Neutrophil (primary cell): ENCODE measurements at regions not wholly inside any gene's neighbourhood (a gene's known extent, or its start where the extent isn't known, plus 50 kb on each side); places are given as distances from the start of the nearest gene placed in this dataset.

Experiments
- H3K27ac ChIP-seq: fragments of 200-600 bp; sonication (generic); 2 replicates; pipeline ENCODE4 v1.5.1; 2016; ENCODE audit warnings: mild to moderate bottlenecking, moderate library complexity
- H3K27me3 ChIP-seq: fragments of 200-600 bp; sonication (generic); 2 replicates; pipeline ENCODE4 v1.6.0; 2016; ENCODE audit warnings: mild to moderate bottlenecking
- H3K36me3 ChIP-seq: fragments of 200-600 bp; sonication (generic); 2 replicates; pipeline ENCODE4 v1.5.1; 2017
- H3K4me1 ChIP-seq, 2 experiments: fragments of 200-600 bp in 1 of 2; sonication (generic) in 1 of 2; 1 replicate in 1 of 2; 2 replicates in 1 of 2; pipeline versions ENCODE4 v1.5.1 to v1.6.1; 2013 to 2016; ENCODE audit warnings: low read depth in 1 of 2, low read length in 1 of 2, mild to moderate bottlenecking in 1 of 2, moderate library complexity in 1 of 2; ENCODE audit not compliant: control insufficient read depth in 1 of 2, insufficient read depth in 1 of 2
- H3K4me3 ChIP-seq, 2 experiments: fragments of 200-600 bp in 1 of 2; sonication (generic) in 1 of 2; 1 replicate in 1 of 2; 2 replicates in 1 of 2; pipeline ENCODE4 v1.5.1; 2013 to 2016; ENCODE audit warnings: low read depth in 1 of 2, low read length in 1 of 2, mild to moderate bottlenecking in 1 of 2, moderate library complexity in 1 of 2
- H3K9me3 ChIP-seq: fragments of 200-600 bp; sonication (generic); 2 replicates; pipeline ENCODE4 v1.5.1; 2016
- CTCF ChIP-seq: fragments of 200-600 bp; sonication (generic); IDR thresholded peaks from 2 replicates; pipeline ENCODE4 v1.5.1; 2016; ENCODE audit warnings: antibody characterized with exemption

- no peak overlapping the region for H3K27ac ChIP-seq
- no peaks in the 10 kb centered on the region for H3K9me3 ChIP-seq
- H3K36me3 ChIP-seq, result no peaks in the 10 kb centered on the region
- no peak for TF ChIP-seq CTCF
- no peak overlapping the region for H3K4me3 ChIP-seq
- H3K4me1 ChIP-seq, result no peaks in the 10 kb centered on the region
- peaks cover 24% of the 10 kb centered on the region for H3K27me3 ChIP-seq
Observed at GRCh38 chr2:224310943-224311625, 90.8 kb downstream of the FAM124B start.

- H3K9me3 ChIP-seq, result no peaks in the 10 kb centered on the region
- H3K27me3 ChIP-seq, result peaks cover 22% of the 10 kb centered on the region
- no peak overlapping the region for H3K27ac ChIP-seq
- H3K36me3 ChIP-seq, result no peaks in the 10 kb centered on the region
- H3K4me1 ChIP-seq, result no peaks in the 10 kb centered on the region
- H3K4me3 ChIP-seq, result no peak overlapping the region
- no peak for TF ChIP-seq CTCF
Observed at GRCh38 chr2:224309176-224309575, 92.7 kb downstream of the FAM124B start.

DNA sequence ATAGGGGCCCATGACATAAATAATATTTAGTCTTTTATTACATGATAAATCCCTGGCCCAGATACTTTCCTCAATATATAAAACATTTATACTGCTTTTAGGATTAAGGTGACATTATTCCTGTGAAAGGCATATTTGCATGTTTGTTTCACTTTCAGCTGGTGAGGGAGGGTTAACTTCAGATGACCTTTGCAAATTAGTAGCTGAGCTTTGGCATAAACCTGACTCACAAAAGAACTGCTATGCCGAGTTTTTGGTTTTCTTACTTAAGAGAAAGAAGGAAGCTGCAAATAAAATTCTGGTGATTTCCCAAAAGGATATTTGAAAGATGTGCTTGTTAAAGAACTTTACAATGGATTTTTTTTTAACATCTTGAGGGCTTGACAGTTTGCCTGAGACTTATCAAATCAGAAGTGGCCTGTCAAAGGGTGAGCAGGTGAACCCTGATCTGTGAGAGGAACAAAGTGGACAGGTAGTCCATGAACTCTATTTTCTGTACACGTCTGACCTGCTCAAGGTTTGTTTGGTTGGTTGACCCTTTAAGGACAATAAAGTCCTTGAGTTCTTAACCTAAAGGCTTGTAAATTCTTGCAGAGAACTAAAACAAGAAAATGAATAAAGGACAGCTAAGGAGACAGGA lies 93.5 kb downstream of the FAM124B start:
- H3K4me1 ChIP-seq, result no peaks in the 10 kb centered on the region
- no peak overlapping the region for H3K4me3 ChIP-seq
- no peak overlapping the region for H3K27ac ChIP-seq
- no peaks in the 10 kb centered on the region for H3K36me3 ChIP-seq
- H3K27me3 ChIP-seq, result peaks cover 14% of the 10 kb centered on the region
- no peak for TF ChIP-seq CTCF
- H3K9me3 ChIP-seq, result no peaks in the 10 kb centered on the region

- no peaks in the 10 kb centered on the region for H3K36me3 ChIP-seq
- H3K4me1 ChIP-seq, result no peaks in the 10 kb centered on the region
- TF ChIP-seq CTCF, result no peak
Observed at GRCh38 chr2:224302952-224303351, 99.0 kb downstream of the FAM124B start.

GRCh38 chr2:224293976-224294375 lies 107.9 kb downstream of the FAM124B start:
- Histone ChIP-seq H3K9me3 (no peaks in the 10 kb centered on the region), H3K4me1 (no peaks in the 10 kb centered on the region), H3K4me3 (no peak overlapping the region), H3K27ac (no peak overlapping the region), H3K36me3 (no peaks in the 10 kb centered on the region), H3K27me3 (peaks cover 32% of the 10 kb centered on the region)
- TF ChIP-seq CTCF, result no peak

More at GRCh38 chr2:224302952-224303351, 99.0 kb downstream of the FAM124B start:
- H3K4me3 ChIP-seq, result no peak overlapping the region
- no peaks in the 10 kb centered on the region for H3K9me3 ChIP-seq
- no peak overlapping the region for H3K27ac ChIP-seq
- H3K27me3 ChIP-seq, result no peaks in the 10 kb centered on the region
